Pons (tissue), 1 donor: ENCODE measurements at regions not wholly inside any gene's neighbourhood (a gene's known extent, or its start where the extent isn't known, plus 50 kb on each side); places are given as distances from the start of the nearest gene placed in this dataset.
A peak's percentile ranks its signal among the peaks of the same experiment; 100 is the strongest.
"Not testable (repeated sequence)": the region's sequence is repeated elsewhere in the genome, so short reads cannot be mapped to it uniquely, and the experiment has no call there.

Source experiments
- DNase-seq: peaks from one replicate; pipeline ENCODE4 v3.0.0-alpha.2; 2016; ENCODE audit warnings: low spot score

GRCh38 chr10:64023926-64024470 lies 502.8 kb downstream of the REEP3 start:
- no peak for DNase-seq

GRCh38 chr10:64033711-64034110 lies 512.5 kb downstream of the REEP3 start:
- DNase-seq = no peak

- peak; percentile 42 for DNase-seq
Observed at GRCh38 chr10:64036321-64036930, 515.2 kb downstream of the REEP3 start.

GRCh38 chr10:64037071-64037661 lies 516.0 kb downstream of the REEP3 start:
- peak; percentile 56 for DNase-seq

- peak; percentile 13 for DNase-seq
Observed at GRCh38 chr10:64038107-64038506, 516.9 kb downstream of the REEP3 start.

- no peak for DNase-seq
Observed at GRCh38 chr10:64039198-64039597, 518.0 kb downstream of the REEP3 start.

- no peak for DNase-seq
Observed at GRCh38 chr10:64040781-64041180, 519.6 kb downstream of the REEP3 start.

GRCh38 chr10:64041185-64041988 lies 520.2 kb downstream of the REEP3 start:
- peak; percentile 73 for DNase-seq

GRCh38 chr10:64041989-64042490 lies 520.8 kb downstream of the REEP3 start:
- DNase-seq = no peak

GRCh38 chr10:64044098-64044497 lies 522.9 kb downstream of the REEP3 start:
- no peak for DNase-seq

GRCh38 chr10:64044957-64045632 lies 523.9 kb downstream of the REEP3 start:
- DNase-seq = not testable (repeated sequence)

GRCh38 chr10:64054392-64054791 lies 533.2 kb downstream of the REEP3 start:
- DNase-seq = no peak

GRCh38 chr10:64059884-64060283 lies 538.7 kb downstream of the REEP3 start:
- DNase-seq = no peak

- no peak for DNase-seq
Observed at GRCh38 chr10:64060389-64060788, 539.2 kb downstream of the REEP3 start.

GRCh38 chr10:64062793-64063192 lies 541.6 kb downstream of the REEP3 start:
- no peak for DNase-seq

GRCh38 chr10:64067009-64067606 lies 545.9 kb downstream of the REEP3 start:
- DNase-seq = peak; percentile 11

- DNase-seq = no peak
Observed at GRCh38 chr10:64067859-64068258, 546.7 kb downstream of the REEP3 start.

GRCh38 chr10:64070241-64070640 lies 549.0 kb downstream of the REEP3 start:
- DNase-seq = no peak

GRCh38 chr10:64071218-64071617 lies 550.0 kb downstream of the REEP3 start:
- no peak for DNase-seq

GRCh38 chr10:64075604-64076003 lies 554.4 kb downstream of the REEP3 start:
- no peak for DNase-seq

- DNase-seq = no peak
Observed at GRCh38 chr10:64076322-64076940, 555.2 kb downstream of the REEP3 start.
